ENCODE measurements at regions not wholly inside any gene's neighbourhood (a gene's known extent, or its start where the extent isn't known, plus 50 kb on each side); places are given as distances from the start of the nearest gene placed in this dataset.
A peak's percentile ranks its signal among the peaks of the same experiment; 100 is the strongest.
"Not testable (repeated sequence)": the region's sequence is repeated elsewhere in the genome, so short reads cannot be mapped to it uniquely, and the experiment has no call there.

GRCh38 chr2:134063916-134064315, 190.0 kb upstream of the MGAT5 start:
- H3K4me1 ChIP-seq: not testable (repeated sequence)

GRCh38 chr2:134070281-134070741, 183.6 kb upstream of the MGAT5 start:
- Histone ChIP-seq H3K4me1 (peaks cover 0 to 22% (median 0%) of the 10 kb centered on the region in 12 donors), H3K27me3 (no peaks in the 10 kb centered on the region), H3K4me3 (no peak overlapping the region), H3K9me3 (peaks cover 0 to 6% (median 0%) of the 10 kb centered on the region in 12 donors), H3K36me3 (no peaks in the 10 kb centered on the region), H3K27ac (no peak overlapping the region)
- TF ChIP-seq CTCF (IDR thresholded peaks at IDR 0.05) (no peak), POLR2A (IDR thresholded peaks at IDR 0.05) (no peak)
- 91 to 94% (median 93%) methylated on average over 6 of the region's 6 CpGs for WGBS, 4 donors
- ATAC-seq (no peak), DNase-seq (no peak)
- intact Hi-C loops (cut with DNase I): no loop called here

More at GRCh38 chr2:134063916-134064315, 190.0 kb upstream of the MGAT5 start:
- H3K27ac ChIP-seq; ATAC-seq; intact Hi-C loops (cut with DNase I); H3K27me3 ChIP-seq; H3K4me3 ChIP-seq; DNase-seq; H3K36me3 ChIP-seq: not testable (repeated sequence)
- 95 to 97% (median 96%) methylated on average over 11 to 27 of the region's 27 CpGs for WGBS, 4 donors
- peaks cover 0 to 16% (median 0%) of the 10 kb centered on the region in 12 donors for H3K9me3 ChIP-seq

- H3K27ac ChIP-seq: peak overlapping the region in 1 of 12 donors; percentile 3
- intact Hi-C loops (cut with DNase I): no loop called here
- no peak for TF ChIP-seq CTCF (IDR thresholded peaks at IDR 0.05)
- no peak for TF ChIP-seq POLR2A (IDR thresholded peaks at IDR 0.05)
- peaks cover 0 to 6% (median 0%) of the 10 kb centered on the region in 12 donors for H3K9me3 ChIP-seq
- H3K4me1 ChIP-seq: peaks cover 0 to 22% (median 0%) of the 10 kb centered on the region in 12 donors
- H3K36me3 ChIP-seq: no peaks in the 10 kb centered on the region
- ATAC-seq (no peak), DNase-seq (no peak)
- H3K27me3 ChIP-seq: no peaks in the 10 kb centered on the region
- 34 to 46% (median 41%) methylated on average over 1 of the region's 1 CpG for WGBS, 4 donors
- H3K4me3 ChIP-seq: no peak overlapping the region
These were observed 181.5 kb upstream of the MGAT5 start for GRCh38 chr2:134072341-134072740.

- Histone ChIP-seq H3K9me3 (peaks cover 0 to 6% (median 0%) of the 10 kb centered on the region in 12 donors), H3K27ac (peak overlapping the region in 1 of 12 donors; percentile 3), H3K4me1 (peaks cover 0 to 22% (median 0%) of the 10 kb centered on the region in 12 donors), H3K36me3 (no peaks in the 10 kb centered on the region), H3K27me3 (no peaks in the 10 kb centered on the region), H3K4me3 (no peak overlapping the region)
- intact Hi-C loops (cut with DNase I): no loop called here
- TF ChIP-seq POLR2A (IDR thresholded peaks at IDR 0.05): no peak
- TF ChIP-seq CTCF (IDR thresholded peaks at IDR 0.05): no peak
- no peak for DNase-seq
- ATAC-seq: peak in 1 of 4 donors; percentile 66
- WGBS, 4 donors: 58 to 70% (median 61%) methylated on average over 2 of the region's 2 CpGs
These were observed 180.8 kb upstream of the MGAT5 start for GRCh38 chr2:134073023-134073422.

GRCh38 chr2:134074619-134075018, 179.3 kb upstream of the MGAT5 start:
- no peaks in the 10 kb centered on the region for H3K36me3 ChIP-seq
- no peak overlapping the region for H3K27ac ChIP-seq
- intact Hi-C loops (cut with DNase I): no loop called here
- H3K4me3 ChIP-seq: no peak overlapping the region
- WGBS, 4 donors: 74 to 85% (median 79%) methylated on average over 7 of the region's 7 CpGs
- DNase-seq: no peak
- H3K9me3 ChIP-seq: peaks cover 0 to 5% (median 0%) of the 10 kb centered on the region in 12 donors
- H3K27me3 ChIP-seq: no peaks in the 10 kb centered on the region
- TF ChIP-seq CTCF (IDR thresholded peaks at IDR 0.05) (no peak), POLR2A (IDR thresholded peaks at IDR 0.05) (no peak)
- no peak for ATAC-seq
- peaks cover 0 to 36% (median under 1%) of the 10 kb centered on the region in 12 donors for H3K4me1 ChIP-seq
